HG03575 (cell line): ENCODE measurements at regions not wholly inside any gene's neighbourhood (a gene's known extent, or its start where the extent isn't known, plus 50 kb on each side); places are given as distances from the start of the nearest gene placed in this dataset.

Experiments used
- ATAC-seq: cut with Tn5 transposase; IDR thresholded peaks from one replicate; pipeline ENCODE4 v1.9.1; 2021; ENCODE audit not compliant: unreplicated experiment, insufficient number of reproducible peaks, low FRiP score; ENCODE audit errors: extremely low read depth

DNA sequence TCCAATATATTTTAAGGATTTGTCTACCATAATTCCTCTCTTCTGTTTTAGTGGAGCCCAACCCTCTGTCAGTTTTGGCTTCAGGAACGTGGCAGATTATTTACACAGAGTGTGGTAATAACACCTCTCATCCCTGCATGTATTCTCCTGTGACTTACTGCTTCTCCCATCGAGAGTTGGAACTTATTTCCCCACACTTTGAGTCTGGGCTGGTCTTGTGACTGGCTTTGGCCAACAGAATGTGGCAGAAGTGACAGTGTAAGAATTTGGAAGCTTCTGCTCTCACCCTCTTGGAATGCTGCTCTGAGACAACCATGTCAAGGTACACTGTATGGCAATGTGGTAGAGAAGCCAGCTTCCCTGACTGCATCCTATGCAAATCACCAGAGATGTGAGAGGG, 407.7 kb downstream of the EPM2A start:
- ATAC-seq, result no peak

DNA sequence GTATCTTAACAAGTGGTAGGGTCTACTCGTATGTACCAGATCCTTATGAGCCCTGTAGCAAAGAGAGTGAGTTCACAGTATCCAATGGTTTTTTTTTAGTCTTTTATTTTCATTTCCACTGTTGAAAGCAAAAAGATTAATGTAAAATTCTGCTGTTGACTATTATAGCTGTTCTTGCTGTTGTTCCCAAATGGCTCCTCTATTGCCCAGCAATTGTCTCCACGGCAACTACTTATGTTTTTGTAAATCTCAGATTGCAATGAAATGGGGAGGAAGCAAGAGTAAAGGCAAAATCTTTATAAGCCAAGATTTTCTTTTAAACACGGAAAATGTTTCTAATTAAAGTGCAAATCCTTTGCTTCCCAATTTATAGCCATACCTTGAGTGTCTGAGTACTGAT, 406.1 kb downstream of the EPM2A start:
- ATAC-seq, result no peak

DNA sequence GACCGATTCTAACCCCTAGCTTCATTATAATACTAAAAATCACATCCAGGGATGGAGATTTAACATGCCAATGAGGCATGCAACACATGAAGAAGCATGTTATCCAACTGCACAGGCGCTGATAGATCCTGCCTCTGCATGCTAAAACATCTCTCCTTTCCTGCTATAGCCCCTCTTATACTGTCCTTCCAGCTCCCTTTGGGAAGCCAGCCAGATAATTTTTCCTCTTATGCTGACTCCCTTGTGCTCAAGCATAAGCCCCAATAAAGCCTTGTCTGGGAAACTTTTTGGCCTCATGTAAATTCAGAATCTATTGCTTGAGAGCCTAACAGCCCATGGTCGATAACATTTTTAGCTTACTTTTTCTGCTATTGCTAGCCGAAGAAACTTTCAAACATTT, 404.3 kb downstream of the EPM2A start:
- ATAC-seq, result no peak

DNA sequence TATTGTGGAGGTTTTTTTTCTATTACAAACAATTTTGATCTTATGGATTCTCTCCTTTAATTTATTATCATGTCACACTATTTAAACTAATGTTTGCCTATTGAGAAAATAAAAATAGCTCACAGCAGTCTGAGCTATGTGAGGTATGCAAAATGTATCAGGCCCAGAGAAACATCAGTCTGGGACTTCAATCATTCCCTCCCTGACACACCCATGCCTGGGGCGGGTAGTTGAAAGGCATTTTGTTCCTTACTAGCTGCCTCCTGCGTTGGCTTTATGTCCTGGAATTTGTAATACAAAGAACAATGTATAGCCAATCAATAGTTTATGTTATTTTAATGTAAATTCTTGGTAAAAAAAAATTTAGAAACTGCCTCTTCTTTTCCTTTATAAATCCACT, 403.3 kb downstream of the EPM2A start:
- ATAC-seq, result no peak

DNA sequence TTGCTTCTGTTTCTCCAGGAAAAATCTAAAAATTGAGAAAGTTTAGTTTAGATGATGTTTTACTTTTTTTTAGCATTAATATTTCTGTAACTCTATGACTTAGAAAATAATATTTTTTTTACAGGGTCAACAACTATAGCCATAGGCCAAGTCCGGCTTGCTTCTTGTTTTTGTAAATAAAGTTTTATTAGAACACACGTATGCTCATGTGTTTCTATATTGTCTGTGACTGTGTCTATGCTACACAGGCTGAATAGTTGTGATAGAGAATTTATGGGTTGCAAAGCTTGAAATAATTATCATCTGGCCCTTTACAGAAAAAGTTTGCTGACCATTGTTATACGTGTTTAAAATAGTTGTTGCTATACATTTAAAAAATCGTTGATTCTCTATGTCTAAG, 399.2 kb downstream of the EPM2A start:
- ATAC-seq, result no peak

DNA sequence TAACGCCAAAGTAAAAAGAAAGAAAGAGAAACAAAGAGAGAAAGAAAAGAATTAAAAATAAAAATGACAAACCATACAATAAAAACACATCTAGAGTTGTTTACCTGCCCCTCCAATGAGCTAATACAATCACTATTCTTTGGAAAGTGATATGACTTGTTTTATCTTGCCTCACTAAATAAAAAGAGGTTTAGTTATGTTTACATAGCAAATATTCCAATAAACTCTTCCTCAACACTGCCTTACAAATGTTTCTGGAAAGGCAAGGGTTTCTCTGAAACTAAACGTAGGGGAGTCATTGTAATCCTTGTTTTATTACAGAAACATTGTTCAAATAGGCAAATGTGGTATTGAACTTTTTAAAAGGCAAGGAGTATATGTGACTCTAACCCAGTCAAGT, 396.2 kb downstream of the EPM2A start:
- no peak for ATAC-seq

DNA sequence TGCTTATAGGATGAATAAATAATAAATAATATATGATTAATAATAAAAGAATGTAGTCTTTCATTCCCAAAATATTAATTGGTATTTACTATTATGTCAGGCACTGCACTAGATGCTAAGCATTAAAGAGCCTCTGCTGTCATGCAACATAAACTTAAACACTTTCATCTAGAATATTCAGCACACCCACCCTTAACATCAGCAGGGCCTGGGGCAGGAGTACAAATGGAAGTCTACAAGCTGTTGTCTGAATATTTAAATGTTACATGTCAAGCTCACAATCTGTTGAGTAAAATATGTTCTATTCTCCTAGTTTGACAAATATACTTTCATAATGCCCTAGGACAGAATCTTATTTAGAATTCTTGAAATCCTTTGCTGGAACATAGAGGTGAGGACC, 395.1 kb downstream of the EPM2A start:
- ATAC-seq, result no peak

DNA sequence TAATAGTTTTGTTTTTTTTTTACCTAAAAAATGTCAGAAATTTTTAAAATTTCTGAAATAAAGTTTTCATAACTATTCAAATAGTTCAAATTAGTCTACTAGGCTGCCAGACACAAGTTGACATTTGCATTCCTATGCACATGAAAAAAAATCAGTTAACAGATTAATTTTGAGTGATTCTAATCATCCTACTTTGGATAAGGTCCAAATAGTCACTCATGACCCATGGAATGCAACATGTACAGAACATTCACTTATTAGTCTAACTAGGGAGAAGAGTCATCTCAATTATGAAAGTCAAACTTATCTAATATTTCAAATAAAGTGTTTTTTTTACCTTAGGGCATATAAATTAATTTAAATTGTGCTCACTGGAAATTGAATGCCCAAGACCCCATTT, 390.2 kb downstream of the EPM2A start:
- ATAC-seq, result no peak

DNA sequence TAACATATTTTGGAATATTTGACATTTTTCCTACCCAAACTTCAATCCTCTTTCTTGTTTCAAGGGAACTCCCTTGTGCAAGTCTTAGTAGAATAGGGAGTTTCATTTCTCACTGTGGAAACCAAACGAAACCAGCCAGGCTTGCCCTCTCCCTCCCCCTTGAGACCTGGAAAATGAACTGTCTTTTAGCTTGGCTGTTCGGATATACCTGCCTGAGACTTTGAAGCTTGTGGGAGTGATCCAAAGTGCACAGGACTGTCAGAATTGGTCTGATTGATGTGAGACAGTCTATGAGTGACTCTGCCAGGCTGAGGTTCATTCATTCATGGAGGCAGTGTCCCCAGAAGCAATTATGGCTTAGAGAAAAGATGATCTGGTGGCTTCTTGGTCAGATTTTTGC, 388.1 kb downstream of the EPM2A start:
- ATAC-seq, result no peak

DNA sequence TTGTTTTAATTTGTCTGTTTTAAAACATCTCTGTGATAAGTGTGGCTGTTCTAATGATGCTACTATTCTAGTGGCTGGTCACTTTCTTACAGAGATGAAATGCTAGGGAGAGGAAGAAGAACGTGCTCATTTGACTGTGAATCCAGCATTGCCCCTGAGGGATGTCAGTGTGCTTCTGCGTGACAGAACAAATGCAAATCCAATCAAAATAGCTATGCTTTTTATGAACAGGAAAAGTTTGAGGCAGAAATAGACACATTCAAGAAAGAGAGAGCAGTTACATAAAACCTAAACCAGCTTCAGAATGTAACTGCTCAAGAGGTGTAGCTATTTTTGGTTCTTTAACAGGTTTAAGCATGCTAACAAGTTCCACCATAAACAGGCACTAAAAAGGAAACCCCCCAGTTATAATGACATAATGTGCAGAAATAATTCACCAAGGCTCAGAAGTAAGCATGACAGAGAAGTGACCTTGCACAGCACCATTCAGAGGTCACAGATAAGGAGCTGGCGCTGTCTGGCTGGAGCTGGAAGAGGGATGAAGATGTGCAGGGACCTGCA, 385.3 kb downstream of the EPM2A start:
- ATAC-seq, result peak; percentile 91

DNA sequence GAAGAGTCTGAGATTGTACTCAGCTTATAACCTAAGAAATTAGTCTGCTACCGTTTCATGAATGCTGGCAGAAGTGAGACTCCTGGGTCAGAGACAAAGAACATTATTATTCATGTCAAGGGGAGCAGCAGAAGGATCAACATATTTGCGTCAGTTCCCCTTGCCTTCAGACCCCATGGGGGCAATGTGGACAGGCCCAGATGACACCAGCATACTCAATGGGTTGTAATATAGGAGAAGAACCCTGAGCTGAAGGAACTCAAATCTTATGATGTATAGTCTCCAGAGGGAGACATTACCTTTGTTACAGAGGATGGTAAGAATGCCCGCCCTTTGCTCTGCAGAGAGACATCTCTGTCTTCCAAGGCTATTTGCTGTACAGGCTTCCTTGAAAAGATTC, 384.4 kb downstream of the EPM2A start:
- no peak for ATAC-seq

DNA sequence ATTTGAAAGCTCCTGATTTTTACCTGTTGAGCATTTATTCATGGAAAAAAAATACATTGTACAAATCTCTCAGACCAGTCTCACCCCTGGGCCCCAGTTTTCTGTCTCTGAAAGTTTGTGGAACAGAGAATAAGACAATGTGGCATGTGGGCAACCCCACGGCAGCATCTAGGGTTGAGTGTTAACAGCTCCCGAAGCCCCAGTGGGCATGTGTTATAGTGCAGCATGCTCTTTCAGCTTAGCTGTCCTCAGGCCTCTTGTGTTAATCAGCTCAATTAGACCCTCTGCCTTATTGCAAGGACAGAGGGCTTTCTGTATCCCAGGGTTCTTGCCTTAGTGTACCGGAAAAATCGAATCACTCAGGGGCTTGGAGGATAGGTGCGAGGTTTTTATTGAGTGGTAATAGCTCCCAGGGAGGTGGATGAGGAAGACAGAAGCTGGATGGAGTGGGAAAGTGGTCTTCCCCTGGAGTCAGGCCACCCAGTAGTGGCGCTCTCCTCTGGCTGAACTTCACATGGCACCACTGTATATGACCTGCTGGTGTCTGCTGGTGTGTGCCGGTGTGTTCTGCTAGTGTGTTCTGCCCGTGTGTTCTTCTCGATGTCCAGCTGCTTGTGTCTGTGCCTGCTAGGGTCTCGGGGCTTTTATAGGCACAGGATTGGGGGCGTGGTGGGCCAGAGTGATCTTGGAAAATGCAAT, 382.8 kb downstream of the EPM2A start:
- ATAC-seq, result no peak

DNA sequence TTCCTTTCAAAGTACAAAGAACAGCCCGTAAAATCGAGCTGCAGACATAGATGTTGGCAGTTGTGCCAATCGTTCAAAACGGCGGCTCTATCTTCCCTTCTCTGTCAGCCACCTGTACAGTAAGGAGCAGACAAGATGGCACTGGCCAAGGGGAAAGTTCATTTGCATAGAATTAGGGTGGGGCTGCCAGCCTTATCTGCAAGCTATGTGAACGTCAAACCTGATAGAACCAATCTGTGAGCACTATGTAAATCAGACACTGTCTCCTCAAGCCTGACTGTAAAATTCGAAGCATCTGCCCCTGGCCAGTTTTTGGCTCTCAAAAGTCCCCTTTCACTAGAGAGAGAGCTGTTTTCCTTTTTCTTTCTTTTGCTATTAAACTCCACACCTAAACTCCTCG, 374.5 kb downstream of the EPM2A start:
- no peak for ATAC-seq

DNA sequence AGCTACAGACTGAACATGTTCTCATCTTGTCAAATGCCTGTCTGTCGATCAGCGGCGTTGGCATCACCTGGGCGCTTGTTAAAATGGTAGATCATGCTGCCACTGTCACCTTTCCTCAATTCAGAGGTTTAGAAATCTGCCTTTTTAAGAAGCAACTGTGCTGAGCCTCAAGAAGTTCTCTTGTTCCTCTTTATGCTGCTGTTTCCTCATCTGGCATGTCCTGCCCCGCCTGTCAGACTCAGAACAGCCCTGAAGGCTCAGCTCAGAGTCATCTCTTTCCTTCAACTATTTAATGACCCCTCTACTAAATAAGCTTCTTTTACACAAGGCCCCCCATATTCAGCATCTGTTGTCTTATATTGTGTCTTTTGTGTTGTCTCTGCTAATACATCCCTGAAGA, 368.2 kb downstream of the EPM2A start:
- ATAC-seq, result no peak

DNA sequence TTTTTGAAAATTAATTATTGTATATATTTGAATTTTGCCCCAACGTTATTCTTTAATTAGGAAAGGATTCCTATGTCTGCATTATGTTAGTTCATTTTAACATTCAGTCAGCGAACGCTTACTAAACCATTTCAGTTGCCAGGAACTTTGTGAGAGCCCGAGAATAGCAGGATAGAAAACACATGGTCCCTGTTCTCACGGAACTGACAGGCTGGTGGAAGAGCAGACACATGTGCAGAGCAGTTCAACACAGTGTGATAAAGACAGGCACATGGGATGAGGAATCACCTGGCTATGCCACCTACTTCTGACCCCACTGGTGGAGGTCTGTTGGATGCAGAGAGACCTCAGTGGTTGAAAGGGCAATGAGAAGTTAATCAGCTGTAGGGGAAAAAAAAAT, 367.2 kb downstream of the EPM2A start:
- no peak for ATAC-seq

DNA sequence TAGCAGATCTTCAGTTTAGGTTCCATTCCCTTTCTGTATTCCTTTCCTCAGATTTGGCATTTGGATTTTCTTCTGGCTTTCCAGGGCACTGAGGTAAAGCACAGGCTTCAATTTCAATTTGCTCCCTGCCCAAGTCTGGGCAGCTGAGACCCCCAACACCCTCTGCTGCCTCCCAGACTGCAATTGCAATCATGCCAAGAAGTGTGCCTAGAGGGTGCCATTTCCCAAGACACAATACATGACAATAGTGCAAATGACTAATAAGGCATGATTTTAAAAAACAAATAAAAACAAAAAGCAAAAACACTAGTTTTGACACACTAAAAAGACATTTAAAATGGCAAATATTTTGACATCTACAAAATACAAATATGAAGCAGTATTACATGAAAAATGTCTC, 364.8 kb downstream of the EPM2A start:
- ATAC-seq, result no peak

DNA sequence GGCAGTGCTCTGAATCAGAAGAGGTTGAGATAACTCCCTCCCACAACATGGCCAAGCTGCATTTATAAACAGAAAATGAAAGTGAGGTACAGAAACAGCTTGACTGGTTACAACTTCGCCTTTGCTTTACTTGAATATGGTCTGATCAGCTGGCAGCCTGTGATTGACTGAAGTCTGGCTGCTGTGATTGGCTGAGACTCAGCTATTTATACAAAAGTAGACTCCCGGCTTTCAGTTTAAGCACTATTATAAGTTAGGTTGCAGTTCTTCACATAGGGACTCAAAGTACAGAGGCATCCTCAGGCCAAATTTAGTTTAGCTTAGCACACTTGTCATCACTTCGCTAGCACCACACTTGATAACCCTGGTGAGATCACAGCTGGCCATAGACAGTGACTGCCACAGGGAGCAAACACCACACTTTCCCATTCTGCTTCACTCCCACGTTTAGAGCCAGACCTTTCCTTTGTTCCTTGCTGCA, 362.6 kb downstream of the EPM2A start:
- peak; percentile 95 for ATAC-seq

DNA sequence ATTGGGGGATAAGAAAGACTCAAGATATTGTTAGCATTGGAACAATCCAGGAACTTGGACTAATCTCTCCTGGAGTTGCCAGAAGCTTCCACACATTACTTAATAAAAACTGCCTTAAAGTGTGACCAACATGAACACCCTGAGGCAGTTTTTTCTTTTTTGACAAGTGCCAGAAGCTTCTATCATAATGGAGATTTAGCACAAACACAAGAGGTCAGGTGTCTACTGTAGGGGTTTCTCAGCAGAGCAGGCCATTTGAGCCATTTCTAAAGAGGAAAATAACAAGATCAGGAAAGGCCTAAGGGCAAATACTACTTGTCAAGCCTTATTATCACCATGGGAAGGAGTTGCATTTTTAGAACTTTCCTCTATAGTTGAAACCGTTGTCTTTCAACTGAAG, 361.5 kb downstream of the EPM2A start:
- no peak for ATAC-seq

DNA sequence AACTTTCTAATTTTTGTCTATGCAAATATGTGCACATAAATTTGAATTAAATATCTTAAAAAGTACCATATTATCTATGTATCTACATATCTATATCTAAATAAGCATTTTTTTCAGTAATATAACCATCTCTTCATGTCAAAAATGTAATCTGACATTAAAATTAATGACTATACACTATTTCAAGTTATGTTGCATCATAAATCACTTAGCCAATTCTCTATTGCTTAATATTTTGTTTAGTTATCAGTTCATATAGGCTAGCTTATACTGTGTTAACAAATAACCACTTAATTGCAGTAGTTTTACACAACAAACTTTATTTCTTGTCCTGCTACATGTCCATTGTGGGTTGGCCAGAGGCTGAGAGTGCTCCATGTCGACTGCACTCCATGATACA, 360.8 kb downstream of the EPM2A start:
- no peak for ATAC-seq

DNA sequence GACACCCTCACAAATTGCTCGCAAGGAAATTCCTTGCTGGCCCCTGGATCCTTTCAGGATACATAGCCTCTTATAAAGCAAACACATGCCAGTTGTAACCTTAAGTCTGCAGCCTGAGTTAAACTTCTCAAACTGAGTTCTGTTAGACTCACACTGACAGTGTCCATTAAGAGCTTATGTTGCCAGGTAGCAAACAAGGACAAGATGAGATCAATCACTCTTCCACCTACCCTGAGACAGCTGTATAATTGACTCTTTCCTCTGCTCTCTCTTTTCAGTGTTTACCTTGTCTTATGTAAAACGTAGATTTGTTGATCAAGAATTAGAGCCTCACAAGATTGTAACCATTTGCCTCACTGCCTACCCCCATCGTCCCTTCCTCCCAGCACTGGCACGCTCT, 359.8 kb downstream of the EPM2A start:
- ATAC-seq, result no peak

DNA sequence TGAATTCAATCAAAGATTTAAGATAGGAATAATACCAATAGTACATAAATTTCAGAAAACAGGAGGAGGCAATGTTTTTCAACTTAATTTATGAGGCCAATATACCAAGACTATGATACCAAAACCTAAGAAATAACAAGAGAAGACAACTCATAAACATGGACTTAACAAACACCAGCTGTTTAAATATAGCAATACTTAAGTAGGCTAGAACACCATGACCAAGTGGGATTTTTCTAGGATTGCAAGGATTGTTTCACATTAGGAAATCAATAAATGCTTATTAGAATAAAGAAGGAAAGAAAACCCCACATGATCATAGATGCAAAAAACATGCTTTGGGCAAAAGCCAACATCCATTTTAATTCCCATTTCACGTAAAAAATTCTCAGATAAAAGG, 355.1 kb downstream of the EPM2A start:
- ATAC-seq, result no peak
